GM23248 (cell line): ENCODE measurements at regions not wholly inside any gene's neighbourhood (a gene's known extent, or its start where the extent isn't known, plus 50 kb on each side); places are given as distances from the start of the nearest gene placed in this dataset.

Experiments
- EZH2 ChIP-seq: fragments of 200-600 bp; sonication (generic); IDR thresholded peaks from 2 replicates; pipeline ENCODE4 v1.6.1; 2018; ENCODE audit warnings: antibody characterized with exemption, mild to moderate bottlenecking; ENCODE audit not compliant: insufficient read depth, poor library complexity, severe bottlenecking
- EZH2phosphoT487 ChIP-seq: fragments of 200-600 bp; sonication (generic); IDR thresholded peaks from 2 replicates; pipeline ENCODE4 v1.6.1; 2018; ENCODE audit warnings: antibody characterized with exemption, moderate library complexity, mild to moderate bottlenecking, low read depth; ENCODE audit not compliant: insufficient read depth

DNA sequence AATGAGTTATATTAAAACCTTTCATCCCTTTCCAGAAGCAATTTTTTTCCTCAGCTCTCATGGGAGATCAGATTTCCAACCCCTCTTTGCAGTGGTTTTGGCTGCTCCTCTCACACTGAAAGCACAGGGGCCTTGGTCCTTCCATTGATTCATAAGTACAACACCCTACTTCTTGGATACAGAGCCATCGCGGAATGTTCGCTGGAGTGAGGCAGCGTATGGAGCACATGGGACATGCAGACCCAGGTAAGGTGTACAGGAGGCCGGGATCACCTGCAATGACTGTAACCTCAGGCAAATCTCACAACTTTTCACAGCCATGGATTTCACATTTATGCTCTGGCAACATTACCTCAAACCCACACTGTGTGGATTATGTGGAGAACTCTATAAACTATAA lies 75.2 kb upstream of the HEY2 start:
- TF ChIP-seq EZH2phosphoT487: no peak
- no peak for TF ChIP-seq EZH2
